HFF-Myc (cell line): ENCODE measurements at regions not wholly inside any gene's neighbourhood (a gene's known extent, or its start where the extent isn't known, plus 50 kb on each side); places are given as distances from the start of the nearest gene placed in this dataset.
"Not testable (repeated sequence)": the region's sequence is repeated elsewhere in the genome, so short reads cannot be mapped to it uniquely, and the experiment has no call there.

Experiments
- DNase-seq: peaks from one replicate; pipeline ENCODE4 v3.0.0-alpha.2; 2011; ENCODE audit warnings: low read depth; ENCODE audit errors: extremely low read depth
- H3K4me3 ChIP-seq: replicated peaks from 2 replicates; pipeline ENCODE4 v1.5.1; 2011; ENCODE audit warnings: low read depth, mild to moderate bottlenecking, control low read depth, low read length
- TF ChIP-seq, protein P1 (sequence below): IDR thresholded peaks from 2 replicates; pipeline ENCODE4 v1.5.1; 2012; ENCODE audit warnings: mild to moderate bottlenecking, low read depth, low read length, control low read depth; ENCODE audit errors: missing control alignments

DNA sequence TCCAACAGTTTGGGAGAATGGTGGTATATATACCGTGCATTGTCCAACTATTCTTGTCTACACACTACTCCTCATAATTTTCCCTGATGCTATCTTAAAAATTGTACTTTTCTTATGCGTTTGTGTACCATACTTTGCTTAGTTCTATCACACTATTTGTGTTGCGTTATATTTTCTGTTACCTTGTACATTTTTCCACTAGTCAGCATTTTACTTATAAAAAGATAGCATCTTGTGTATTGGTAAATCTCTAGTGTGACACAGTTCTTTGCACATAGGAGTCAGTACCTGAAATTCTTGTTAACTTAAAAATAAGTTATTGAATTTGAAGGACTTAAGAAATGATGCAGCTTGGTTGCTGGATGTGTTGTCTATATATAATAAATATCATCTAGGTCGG is 201.8 kb upstream of the LMO3 start:
- H3K4me3 ChIP-seq, result no peak overlapping the region
- DNase-seq, result no peak
- TF ChIP-seq, protein P1, sequence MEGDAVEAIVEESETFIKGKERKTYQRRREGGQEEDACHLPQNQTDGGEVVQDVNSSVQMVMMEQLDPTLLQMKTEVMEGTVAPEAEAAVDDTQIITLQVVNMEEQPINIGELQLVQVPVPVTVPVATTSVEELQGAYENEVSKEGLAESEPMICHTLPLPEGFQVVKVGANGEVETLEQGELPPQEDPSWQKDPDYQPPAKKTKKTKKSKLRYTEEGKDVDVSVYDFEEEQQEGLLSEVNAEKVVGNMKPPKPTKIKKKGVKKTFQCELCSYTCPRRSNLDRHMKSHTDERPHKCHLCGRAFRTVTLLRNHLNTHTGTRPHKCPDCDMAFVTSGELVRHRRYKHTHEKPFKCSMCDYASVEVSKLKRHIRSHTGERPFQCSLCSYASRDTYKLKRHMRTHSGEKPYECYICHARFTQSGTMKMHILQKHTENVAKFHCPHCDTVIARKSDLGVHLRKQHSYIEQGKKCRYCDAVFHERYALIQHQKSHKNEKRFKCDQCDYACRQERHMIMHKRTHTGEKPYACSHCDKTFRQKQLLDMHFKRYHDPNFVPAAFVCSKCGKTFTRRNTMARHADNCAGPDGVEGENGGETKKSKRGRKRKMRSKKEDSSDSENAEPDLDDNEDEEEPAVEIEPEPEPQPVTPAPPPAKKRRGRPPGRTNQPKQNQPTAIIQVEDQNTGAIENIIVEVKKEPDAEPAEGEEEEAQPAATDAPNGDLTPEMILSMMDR, result no peak

DNA sequence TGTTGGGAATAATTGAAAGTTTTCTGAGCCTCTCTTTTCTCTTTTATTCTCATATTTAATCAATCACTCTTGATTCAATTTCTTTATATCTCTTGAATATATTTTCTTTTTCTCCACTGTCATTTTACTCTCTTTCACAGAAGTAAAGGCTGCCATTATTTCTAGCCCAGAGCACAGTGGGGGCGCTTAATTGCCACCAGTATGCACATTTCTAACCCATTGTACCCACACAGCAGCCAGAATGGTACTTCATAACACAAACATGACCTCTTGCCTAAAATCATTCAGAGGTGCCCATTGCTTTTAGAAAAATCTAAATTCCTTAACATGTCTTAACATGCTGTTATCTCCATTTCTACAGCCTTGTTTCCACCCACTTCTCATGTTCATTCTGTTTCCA is 190.2 kb upstream of the LMO3 start:
- TF ChIP-seq, protein P1, result no peak
- H3K4me3 ChIP-seq, result no peak overlapping the region
- no peak for DNase-seq

DNA sequence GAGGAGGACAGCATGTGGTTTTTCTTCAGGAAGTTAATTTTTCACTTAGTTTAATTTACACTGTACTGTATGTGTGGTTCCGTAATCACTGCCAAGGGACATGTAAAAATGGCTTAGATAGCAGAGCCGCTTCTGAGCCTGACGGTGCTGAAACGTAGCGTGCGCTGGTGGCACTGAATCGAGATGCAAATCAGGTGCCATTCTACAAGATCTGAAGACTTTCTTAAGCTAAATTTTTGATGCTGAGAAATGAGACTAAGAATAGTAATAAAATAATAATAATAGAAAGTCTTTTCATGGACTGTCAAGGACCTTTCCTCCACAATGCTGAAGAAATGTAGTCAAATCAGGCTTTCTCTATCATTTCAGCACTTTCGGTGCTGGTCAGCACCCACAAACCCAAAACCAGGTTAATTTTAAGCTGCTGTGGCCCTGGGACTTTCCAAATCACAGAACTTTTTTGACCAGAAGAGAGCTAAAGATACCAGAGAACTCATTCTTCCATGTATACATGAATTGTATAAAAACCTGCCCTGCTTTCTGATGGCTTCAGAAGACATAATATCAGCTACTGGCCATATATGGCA is 183.3 kb upstream of the LMO3 start:
- H3K4me3 ChIP-seq, result no peak overlapping the region
- DNase-seq, result no peak
- TF ChIP-seq, protein P1, result no peak

DNA sequence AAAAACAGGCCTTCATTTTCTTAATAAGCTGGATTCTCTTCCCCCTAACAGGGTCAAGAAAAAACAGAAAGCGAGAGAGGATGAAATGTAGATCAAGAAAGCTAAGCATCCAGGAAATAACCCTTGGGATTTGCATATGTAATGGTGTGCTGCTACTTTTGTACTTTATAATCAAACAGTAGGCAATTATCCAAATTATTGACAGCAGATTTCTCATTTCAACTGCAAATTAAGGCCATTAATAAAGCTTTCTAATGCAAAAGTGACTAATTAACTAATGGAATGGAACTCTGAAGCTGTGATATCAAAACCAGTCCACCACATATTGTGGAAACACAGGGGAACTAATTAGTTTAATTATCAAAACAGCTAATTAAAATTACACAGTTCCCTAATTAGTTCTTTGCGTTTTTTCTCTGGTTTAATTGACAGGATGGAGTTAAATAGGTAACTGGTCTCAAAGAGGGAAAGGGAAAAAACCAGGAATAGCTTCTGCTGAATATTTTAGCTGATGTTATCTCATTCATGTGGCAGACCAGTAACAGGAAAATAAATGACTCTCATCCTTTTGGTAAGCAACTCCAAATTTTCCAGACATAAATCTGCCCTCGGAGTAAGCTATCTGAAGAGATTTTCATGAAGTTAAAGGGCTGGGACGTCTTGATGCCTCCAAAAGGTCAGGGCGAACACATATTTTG is 182.7 kb upstream of the LMO3 start:
- TF ChIP-seq, protein P1, result no peak
- H3K4me3 ChIP-seq, result no peak overlapping the region
- no peak for DNase-seq

DNA sequence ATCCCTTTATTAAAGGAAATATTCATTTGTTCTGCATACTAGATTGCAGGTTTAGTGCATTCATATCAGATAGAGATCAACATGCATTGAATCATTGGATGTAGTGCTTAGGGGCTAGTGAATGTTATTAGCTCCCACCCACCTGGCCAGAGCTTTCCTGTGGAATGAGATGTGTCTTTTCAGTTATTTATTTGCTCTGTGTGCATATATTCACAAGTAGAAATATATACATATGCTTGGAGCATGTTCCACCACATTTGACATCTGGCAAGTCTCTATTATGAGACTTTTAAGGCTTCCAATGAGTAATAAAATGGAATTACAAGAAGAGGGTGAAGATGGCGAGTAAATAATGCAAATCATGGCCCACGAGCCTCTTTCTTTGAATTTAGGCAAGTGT is 180.0 kb upstream of the LMO3 start:
- H3K4me3 ChIP-seq, result no peak overlapping the region
- DNase-seq, result no peak
- TF ChIP-seq, protein P1, result no peak

DNA sequence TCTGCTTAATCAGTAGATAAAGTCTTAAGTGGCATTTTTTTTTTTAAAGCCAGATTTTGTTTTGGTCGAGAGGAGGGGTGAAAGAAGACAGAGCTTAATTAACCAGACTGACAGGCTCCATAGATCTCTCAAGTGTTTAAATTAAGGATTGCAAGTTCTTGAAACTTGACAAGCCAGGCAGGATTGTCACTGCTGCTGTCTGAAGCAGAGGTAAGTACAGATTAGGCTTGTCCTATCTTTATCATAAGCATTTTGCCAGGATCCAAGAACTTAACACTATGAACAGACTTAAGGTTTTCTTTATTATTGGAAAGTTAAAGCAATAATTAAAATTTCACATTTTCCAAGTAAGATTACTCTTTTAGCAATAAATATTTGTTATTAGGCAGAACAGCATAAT is 179.6 kb upstream of the LMO3 start:
- TF ChIP-seq, protein P1, result no peak
- DNase-seq, result no peak
- H3K4me3 ChIP-seq, result no peak overlapping the region

DNA sequence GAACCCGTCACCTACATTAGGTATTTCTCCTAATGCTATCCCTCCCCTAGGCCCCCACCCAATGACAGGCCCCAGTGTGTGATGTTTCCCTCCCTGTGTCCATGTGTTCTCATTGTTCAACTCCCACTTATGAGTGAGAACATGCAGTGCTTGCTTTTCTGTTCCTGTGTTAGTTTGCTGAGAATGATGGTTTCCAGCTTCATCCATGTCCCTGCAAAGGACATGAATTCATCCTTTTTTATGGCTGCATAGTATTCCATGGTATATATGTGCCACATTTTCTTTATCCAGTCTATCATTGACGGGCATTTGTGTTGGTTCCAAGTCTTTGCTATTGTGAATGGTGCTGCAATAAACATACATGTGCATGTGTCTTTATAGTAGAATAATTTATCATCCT is 163.2 kb upstream of the LMO3 start:
- not testable (repeated sequence) for H3K4me3 ChIP-seq, DNase-seq
